Stimulated activated CD8-positive, alpha-beta memory T cell treated with anti-CD3 and anti-CD28 coated beads, Interleukin-12 subunit alpha, Interleukin-12 subunit beta, amount 100 ng/mL, for 24 hours (primary cell): ENCODE measurements at regions not wholly inside any gene's neighbourhood (a gene's known extent, or its start where the extent isn't known, plus 50 kb on each side); places are given as distances from the start of the nearest gene placed in this dataset.

Experiments
- DNase-seq: peaks from one replicate; pipeline ENCODE4 v3.0.0-alpha.2; 2020; ENCODE audit errors: extremely low read depth

DNA sequence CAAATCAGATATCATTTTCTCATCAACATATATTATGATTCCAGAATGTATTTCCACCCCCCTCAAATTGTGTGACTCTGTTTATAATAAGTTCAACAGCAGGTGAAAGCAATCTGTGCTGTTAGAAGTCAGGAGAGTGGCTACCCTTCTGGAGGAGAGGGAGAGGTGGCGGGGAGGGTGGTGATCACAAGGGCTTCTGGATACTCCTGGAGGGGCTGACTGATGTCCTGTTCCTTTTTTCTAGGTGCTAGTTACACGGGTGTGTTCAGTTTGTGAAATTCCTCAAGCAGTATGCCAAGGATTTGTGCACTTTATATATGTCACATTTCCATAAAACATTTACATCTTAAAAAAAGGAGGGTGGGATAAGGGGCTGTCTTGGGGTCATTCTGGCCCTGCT, 119.1 kb downstream of the IRF8 start:
- DNase-seq = no peak

DNA sequence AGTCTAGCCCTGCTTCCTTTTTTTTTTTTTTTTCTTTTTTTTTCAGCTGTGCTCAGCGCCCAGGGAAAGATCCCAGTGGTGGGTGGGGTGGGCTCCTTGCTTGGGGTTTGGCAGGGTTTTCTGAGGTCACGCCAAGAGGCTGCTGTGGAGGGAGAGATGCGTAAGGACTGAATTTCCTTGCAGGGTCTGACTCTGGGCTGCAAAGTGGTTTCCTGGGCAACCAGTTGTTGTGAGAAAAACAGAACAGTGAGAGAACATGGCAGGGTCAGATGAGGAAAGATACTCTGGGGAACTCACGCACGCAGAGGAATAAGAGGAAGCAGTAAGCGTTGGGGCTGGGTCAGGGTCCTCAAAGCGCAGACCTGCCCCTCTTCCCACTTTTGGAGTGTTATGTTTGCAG, 119.5 kb downstream of the IRF8 start:
- DNase-seq = no peak

DNA sequence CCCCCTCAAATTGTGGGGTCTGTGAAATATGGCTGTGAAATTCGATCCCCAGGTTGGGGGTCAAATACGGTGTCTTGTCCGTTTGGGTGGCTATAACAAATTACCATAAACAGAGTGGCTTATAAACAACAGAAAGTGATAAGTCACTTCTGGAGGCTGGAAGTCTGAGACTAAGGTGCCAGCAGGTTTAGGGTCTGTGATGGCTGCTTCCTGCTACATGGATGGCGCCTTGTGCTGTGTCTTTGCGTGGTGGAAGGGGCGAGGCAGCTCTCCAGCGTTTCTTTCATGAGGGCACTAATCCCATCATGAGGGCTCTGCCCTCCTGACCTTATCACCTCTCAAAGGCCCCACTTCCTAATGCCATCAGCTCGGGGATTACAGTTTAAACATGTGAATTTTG, 120.0 kb downstream of the IRF8 start:
- DNase-seq = no peak

DNA sequence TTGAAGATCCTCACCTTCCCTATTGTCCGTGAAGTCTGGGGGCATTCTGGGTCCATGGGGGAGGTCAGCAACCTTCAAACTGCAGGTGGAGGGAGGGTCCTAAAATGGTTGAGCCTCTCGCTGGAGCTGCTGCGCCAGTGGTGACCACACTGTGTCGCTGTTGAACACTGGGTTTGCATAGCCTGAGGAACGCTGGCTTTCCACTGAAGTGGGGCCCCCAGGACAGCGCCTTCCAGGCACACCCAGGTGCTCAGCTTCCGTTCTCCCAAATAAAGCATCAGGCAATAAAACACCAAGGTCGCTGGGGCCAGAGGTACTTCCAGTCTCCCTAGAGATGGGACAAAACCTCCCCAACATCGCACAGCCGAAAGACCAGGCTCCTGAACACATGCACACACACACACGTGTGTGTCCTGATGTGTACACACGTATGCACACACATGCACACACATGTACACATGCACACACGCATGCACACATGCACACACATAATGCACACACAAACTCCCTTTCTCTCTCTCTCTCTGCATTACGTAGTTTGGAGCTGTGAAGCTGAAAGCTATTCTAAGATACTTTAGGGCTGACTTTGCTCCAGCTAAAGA, 120.6 kb downstream of the IRF8 start:
- no peak for DNase-seq

DNA sequence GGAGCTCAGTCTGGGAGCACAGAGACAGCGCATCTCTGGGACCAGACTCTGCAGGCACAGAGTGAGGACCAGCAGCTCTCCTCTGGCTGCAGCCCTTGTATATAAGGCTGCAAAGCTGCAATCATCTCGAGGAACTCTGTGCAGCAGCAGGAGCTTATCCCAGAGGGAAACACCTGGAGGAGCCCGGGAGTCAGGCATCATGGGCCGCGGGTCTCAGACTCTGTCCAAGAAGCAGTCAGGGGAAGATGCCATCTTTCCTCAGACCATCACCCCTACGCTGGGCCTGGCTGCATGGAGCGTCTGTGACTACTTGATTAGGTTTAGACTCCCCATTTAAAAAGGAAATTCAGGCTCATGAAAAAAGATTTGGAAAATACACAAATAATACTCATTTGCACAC, 122.0 kb downstream of the IRF8 start:
- DNase-seq = no peak

DNA sequence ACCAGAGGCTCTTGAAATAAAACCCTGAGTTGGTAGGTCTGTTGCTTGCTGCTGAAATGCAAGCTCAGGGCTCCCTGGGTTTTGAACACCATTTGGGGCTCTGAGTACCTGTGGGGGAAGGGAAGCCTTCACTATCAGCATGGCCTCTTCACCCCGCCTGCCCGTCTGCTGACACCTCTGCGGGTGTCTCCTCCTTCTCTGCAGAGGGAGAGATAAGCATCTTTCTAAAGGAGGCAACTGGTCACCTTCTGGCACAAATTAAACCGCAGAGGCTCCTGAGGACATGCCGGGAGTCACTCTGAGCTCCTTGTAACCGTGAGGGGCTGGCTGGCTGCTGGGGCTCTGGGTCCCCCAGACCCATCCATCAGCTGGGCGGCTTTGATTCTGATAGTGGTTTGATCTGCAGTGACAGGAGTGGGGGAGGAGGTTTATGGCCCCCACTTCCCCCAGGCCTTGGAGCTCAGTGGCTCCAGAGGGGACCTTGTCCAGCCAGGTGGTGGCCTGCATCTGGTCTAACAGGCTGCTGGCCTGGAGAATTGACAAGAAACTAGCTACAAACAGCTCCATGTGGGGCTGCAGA, 123.5 kb downstream of the IRF8 start:
- no peak for DNase-seq

DNA sequence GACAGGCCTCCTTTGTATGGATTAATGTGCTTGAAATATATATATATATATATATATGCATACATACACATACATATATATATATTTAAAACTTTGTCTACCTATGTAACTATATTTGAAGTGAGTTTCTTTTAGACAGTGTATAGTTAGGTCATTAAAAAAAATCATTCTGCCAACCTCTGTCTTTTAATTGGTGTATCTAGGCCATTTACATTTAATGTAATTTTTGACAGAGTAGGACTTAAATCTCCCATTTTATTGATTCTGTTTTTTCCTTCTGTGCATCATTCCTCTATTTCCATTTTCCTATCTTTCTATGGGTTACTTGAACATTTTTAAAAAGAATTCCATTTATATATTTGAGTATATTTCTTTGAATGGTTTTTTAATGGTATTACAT, 125.2 kb downstream of the IRF8 start:
- no peak for DNase-seq

DNA sequence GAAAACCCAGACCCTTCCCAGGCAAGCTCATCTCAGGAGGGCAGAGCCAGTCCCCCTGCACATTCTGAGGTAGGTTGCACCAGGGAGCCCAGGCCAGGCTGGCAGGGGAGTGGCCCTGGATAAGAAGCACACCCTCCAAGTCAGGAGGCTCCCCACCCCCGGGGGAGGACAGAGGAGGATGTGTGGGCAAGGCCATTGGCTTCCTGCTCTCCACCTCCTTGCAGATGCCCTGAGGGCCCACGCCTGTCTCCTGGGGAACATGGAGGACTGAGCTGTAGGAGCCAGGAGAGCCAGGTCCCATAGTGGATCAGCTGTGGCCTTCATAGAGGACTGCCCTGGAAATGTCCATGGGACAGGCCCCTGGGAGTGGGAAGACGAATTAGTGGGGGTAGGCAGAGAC, 126.7 kb downstream of the IRF8 start:
- DNase-seq = no peak

DNA sequence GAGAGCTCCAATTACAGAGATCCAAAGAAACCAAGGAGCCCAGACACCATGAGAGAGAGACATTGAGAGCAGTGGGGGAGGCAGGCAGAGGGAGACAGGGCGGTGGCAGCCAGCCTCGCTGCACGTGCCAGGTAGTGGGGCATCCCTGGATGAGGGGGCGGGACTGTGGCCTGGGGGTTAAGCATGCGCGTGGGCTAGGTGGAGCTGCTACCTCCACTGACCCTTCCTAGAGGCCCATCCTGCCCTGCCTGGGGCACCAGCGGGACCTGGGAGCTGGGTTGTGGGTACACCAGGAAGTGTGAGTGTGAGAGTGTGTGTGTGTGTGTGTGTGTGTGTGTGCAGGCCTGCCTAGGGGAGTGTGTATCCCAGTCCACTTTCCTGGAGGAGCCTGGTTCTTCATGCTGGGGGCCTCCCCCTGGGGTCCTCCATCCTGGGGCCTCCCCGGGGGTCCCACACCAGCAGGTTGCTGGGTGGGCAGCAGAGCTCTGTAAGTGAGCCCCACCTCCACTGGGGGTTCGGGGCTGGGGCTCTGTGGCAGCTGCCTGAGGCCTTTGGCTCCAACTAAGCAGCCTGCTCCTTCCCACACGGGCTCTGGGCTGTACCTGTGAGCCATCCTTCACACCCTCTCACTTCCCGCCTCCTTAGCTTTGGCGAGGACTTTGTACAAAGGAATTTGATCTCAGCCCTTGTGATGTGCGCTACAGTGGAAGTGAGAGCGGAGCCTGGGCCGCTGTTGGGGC, 127.4 kb downstream of the IRF8 start:
- no peak for DNase-seq

DNA sequence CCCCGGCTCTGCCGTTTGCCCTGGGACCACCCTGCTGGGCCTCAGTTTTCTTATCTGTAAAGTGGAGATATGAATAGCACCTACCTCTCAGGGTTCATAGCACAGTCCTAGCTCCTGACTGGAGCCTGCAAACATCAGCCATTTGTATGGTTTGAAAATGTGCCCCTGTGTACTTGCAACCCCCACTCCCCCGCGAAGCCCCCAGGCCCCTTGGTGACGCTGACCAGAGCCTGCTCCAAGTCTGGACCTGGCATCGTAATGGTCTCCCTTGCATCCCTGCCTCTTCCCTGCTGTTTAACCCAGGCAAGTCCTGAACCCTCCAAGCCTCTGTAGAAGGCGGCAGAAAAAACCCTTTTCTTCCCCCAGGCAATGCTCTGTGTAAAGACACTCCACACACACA, 128.0 kb downstream of the IRF8 start:
- DNase-seq = no peak

DNA sequence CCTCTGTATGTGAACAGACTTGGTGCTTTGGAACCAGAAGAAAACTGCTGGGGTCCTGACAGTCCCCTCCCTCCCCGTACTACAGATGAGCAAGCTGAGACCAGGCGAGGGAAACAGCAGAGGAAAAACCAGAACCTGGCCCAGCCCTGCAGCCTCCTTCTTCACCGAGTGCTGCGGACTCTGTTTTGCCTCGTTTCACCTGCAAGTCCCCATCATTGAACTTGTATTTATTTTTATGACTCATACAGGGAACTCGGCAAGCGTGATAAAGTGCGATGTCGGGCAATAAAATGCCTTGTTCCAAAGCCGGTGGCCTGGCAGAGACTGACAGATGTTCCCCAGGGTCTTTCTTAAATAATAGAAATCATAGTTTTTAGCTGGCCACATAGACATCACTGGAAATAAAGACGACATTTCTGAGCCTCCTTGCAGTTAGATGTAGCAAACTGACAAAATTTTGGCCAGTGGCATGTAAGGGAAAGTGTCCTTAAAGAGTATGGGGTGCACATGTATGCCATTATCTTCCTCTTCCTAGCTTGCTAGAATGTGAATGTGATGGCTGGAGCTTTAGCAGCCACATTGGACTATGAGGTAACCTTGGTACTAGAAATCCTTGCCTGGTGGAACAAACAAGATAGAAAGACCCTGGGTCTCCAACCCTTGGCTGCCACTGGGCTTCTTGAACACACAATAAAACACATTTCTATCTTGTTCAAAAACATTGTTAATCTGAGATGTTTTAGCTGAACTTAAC, 128.6 kb downstream of the IRF8 start:
- DNase-seq = no peak

DNA sequence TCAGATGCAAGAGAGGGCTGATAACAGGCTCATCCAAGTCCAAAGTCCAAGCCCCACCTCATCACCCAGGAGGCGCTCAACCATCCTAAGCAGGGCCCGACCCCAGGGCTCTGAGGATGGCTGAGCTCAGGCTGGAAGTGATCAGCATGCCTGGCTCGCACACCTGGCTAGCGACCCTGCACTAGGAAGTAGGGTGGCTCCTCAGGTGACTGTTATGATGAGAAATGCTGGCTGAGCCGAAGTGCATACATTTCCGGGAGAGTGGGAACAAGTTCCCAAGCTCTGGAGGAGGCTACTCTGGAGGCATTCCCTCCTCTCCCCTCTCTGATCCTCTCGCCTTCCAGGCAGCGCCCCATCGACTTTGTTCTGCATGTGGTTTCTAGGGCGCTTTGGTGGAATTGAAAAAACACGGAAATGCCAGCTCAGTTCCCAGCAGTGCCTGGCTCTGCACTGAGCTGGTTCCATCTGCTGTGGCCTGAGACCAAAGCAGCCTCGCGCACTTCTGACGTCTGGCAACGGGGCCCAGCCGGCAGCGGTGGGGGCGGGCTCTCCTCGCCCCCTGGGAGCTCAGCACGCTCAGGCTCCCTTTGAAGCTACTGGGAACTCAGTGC, 130.3 kb downstream of the IRF8 start:
- no peak for DNase-seq

DNA sequence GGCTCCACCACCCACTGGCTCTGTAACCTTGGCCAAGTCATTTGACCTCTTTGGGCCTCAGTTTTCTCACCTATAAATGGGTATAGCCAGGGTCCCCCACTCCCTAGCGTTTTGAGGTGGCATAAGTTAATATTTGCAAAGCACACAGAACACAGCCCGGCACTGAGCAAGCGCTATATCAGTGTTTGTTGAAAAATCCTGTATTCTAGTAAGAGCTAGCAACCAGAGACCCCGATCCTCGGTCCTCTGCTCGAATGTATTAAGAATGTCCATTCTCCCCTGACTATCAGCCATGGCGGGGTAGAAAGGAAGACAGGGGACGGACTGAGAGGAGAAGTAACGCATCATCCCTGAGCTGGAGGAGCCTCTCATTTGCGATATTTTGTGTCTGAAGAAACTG, 131.2 kb downstream of the IRF8 start:
- DNase-seq = no peak

DNA sequence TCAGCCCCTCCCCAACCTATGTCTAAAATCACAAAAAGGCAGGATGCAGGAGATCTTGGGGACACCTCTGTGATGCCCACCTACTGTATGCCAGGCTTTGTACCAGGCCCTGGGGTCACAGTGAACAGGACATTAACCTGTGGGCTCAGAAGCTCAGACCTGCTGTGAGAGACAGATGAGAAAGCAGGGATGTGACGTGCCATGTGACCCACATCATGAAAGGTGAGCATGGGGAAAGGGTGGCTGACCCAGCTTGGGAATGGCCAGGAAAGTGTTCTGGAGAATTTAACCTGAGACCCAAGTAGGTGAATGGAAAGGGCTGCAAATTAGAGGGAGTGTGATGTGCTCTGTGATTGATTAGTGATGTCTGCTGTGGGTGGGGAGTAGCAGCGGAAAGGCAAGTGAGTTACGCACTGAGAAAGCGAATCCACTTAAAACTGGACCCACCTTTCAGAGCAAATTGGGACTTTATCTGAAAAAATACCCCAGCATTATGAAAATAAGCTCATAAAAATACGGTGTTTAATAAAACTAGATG, 132.2 kb downstream of the IRF8 start:
- no peak for DNase-seq

DNA sequence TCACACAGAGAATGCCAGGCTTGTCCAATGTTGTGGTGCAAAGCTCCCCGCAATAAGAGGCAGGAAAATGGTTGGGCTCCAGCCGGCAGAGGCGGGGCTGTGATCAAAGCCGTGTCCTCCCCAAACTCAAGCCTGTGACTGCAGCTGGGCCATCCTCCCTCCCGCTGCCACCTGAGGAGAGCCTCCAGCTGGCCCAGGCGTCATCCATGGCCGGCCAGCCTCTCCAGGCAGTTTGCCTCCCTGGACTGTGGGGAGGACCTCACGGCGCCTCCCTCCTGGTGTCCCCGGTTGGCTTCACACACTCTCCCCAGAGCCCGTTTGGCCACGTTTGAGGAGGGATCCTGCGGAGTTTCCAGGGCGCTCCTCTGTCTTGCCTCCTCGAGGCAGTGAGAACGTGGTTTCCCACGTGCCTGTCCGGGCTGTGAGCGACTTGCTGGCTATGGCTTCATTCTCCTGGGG, 134.1 kb downstream of the IRF8 start:
- DNase-seq = no peak

DNA sequence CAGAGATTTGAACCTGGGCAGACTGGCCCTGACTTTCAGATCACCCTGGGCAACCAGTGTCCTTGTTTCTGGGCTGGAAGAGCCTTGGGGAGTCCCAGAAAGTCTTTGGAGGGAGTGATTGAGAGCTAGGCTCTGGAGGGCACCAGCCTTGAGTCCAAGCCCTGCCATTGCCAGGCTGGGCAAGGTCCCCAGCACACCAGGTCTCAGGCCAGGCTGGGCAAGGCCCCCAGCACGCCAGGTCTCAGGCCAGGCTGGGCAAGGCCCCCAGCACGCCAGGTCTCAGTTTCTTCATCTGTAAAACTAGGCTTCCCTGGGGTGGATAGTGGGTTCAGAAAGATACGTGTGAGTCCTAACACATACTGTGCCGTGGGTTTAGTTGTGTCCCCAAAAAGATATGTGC, 135.0 kb downstream of the IRF8 start:
- no peak for DNase-seq

DNA sequence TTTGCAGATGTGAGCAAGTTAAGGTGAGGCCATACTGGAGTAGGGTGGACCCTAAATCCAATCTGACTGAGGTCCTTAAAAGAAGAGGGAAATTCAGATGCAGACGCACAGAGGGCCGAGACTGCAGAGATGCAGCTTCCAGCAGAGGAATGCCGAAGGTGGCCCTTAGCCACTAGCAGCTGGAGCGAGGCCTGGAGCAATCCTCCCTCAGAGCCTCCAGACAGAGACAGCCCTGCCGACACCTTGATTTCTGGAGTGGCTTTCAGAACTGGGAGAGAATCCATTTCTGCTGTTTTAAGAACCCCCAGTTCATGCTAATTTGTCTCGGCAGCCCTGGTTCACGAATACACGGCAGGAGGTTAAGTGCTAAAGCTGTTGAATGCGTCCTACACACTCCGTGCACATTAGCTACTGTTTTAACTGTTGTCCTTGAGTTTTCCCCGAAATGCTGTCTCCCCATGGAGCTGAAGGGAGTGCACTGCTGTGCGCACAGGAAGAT, 135.5 kb downstream of the IRF8 start:
- no peak for DNase-seq

DNA sequence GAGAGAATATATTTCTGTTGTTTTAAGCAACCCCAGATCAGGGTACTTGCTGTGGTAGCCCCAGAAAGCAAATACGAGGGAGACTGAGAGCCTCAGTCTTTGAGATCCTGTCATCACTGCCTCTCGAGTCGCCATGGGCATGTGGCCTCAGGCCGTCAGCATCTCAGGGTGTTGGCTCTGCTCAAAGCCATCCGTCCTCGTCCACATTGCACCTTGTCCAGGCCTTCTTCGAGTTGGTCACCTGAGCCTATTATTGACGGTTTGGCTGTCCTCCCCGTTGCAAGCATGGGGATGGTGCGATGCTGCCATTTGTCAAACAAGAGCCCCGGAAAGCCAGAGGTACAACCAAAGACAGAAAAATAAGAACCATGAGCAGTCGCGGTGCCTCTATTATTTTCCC, 136.9 kb downstream of the IRF8 start:
- DNase-seq = no peak

DNA sequence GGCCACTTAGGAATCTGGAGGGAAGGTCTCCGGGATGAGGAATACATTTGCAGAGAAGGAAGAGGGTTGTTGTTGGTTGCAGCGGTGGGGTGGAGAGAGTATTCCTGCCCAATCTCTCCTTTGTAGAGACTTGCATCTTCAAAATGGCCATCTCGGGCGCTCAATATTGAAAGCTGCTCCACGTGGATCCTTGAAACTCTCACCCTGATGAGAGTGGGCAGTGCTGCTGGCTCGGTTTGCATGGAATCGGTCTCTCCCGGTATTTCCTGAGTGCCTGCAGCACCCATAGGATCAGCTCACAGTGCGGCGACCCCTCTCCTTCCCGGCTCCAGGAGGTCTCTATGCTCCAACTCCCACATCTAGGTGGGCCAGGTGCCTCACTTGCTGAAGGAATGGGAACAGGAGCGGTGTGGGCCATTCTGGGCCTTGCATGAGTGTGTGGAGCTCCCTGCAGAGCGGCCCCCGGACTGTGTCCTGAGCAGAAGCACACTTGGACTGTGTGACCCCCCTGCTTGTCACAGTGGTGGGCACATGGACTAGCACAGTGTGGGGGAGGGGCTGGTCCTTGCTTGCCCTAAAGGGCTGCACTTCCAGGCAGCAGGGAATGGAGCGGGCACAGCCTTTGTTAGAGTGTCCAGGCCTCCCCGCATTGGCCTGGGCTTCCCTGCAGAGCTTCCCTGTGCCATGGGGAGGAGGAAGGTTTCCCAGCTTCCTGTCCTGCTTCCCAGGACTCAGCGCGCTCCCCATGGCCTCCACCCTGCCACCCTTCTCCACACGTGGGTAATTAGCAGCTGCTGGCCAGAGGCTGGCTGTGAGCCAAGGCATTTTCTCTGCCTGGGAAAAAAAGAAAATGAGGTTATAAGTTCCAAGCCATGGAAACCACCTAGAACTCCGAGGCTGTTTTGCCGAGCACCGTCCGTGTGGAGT, 139.3 kb downstream of the IRF8 start:
- DNase-seq = no peak

DNA sequence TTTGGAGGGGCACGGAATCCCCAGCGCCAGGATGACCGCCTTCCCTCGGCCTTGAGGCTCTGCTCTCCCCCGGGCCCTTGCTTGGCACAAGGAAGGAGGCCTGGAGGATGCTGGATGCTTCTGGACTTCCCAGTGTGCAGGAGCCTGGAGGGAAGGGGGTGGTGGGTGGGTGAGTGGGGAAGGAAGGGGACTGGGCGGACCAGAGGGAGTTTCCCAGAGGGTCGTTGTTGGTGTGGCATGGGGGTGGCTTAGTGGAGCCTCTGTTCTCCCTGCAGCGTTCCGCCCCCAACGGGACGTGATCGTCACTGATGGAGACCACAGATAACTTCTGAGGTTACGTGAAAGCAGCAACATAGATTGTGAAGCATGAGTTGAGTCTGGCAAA, 140.0 kb downstream of the IRF8 start:
- DNase-seq = no peak

DNA sequence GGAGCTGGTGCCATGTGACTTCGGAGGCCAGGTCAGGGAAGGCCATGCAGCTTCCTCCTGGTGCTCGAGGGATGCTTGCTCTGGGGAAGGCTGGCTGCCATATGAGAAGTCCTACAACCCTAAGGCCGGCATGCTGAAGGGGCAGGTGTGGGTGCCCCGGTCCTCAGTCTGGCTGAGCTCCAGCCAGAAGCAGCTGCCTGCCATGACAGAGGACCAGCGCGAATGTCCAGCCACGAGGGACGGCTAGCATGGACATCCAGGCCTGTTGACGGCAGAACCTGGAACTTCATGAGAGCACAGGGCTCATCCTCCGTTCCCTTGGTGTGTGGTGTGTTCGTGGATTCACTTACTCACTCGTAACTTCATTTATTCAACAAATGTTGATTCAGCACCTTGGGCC, 140.6 kb downstream of the IRF8 start:
- no peak for DNase-seq
